ENCODE measurements at regions not wholly inside any gene's neighbourhood (a gene's known extent, or its start where the extent isn't known, plus 50 kb on each side); places are given as distances from the start of the nearest gene placed in this dataset.

- no peaks in the 10 kb centered on the region for H3K9me3 Mint-ChIP-seq (ENCODE audit: unreplicated experiment)
- no peak overlapping the region for H3K4me3 Mint-ChIP-seq (ENCODE audit: unreplicated experiment)
- H3K27me3 Mint-ChIP-seq (ENCODE audit: unreplicated experiment), result peaks cover 5% of the 10 kb centered on the region
- H3K4me1 Mint-ChIP-seq (ENCODE audit: unreplicated experiment), result peaks cover 45% of the 10 kb centered on the region
- no peak overlapping the region for H3K27ac Mint-ChIP-seq (ENCODE audit: unreplicated experiment)
- DNase-seq (ENCODE audit: extremely low spot score, unreplicated experiment), result no peak
- no peak for TF ChIP-seq CTCF (IDR thresholded peaks at IDR 0.05)
- H3K36me3 Mint-ChIP-seq (ENCODE audit: unreplicated experiment), result peaks cover 4% of the 10 kb centered on the region
Measured at GRCh38 chr4:71209161-71209560, 129.7 kb upstream of the SLC4A4 start.

DNA sequence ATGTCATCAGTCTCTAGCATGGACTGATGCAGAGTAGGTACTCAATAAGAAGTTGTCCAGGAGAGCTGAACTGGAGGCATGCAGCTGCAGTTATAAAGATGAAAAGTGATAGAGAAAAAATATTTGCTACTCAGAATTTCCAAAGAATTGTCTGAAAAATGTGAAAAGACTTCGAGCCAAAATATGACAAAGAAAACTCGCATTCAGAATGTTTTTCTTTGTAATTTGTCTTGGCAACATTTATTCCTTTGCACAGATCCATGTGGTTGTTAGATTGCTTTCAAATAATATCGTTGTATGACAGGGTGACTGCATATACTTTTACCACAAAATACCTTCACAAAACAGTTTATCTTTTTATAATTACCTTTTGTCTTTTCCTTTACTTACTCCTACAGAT lies 128.0 kb upstream of the SLC4A4 start:
- Mint-ChIP-seq H3K4me3 (ENCODE audit: unreplicated experiment) (no peak overlapping the region), H3K9me3 (ENCODE audit: unreplicated experiment) (no peaks in the 10 kb centered on the region), H3K4me1 (ENCODE audit: unreplicated experiment) (peaks cover 45% of the 10 kb centered on the region), H3K27me3 (ENCODE audit: unreplicated experiment) (peaks cover 5% of the 10 kb centered on the region), H3K27ac (ENCODE audit: unreplicated experiment) (peak overlapping the region; percentile 21), H3K36me3 (ENCODE audit: unreplicated experiment) (peaks cover 1% of the 10 kb centered on the region)
- DNase-seq (ENCODE audit: extremely low spot score, unreplicated experiment), result no peak
- TF ChIP-seq CTCF (IDR thresholded peaks at IDR 0.05), result no peak

DNA sequence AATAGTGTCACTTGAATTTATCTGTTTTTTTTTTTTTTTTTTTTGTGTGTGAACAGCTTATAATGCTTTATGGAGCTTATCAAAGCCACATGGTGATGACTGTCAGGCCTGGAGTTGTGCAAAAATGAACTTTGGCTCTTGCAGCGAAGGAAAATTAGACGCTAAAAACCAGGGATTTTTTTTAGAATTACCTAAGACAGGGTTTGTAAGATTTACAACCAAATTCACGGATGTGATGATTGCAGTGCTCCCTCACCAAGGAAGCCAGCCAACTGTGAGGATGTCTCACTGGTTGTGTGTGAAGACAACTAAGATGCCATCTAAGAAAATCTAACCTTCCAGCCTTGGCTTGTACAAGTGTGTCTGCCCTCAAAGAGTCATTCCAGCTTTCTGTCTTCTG lies 127.1 kb upstream of the SLC4A4 start:
- no peak for DNase-seq (ENCODE audit: extremely low spot score, unreplicated experiment)
- Mint-ChIP-seq H3K27me3 (ENCODE audit: unreplicated experiment) (peaks cover 5% of the 10 kb centered on the region), H3K4me1 (ENCODE audit: unreplicated experiment) (peaks cover 45% of the 10 kb centered on the region), H3K9me3 (ENCODE audit: unreplicated experiment) (no peaks in the 10 kb centered on the region), H3K4me3 (ENCODE audit: unreplicated experiment) (no peak overlapping the region), H3K36me3 (ENCODE audit: unreplicated experiment) (peaks cover 1% of the 10 kb centered on the region), H3K27ac (ENCODE audit: unreplicated experiment) (no peak overlapping the region)
- TF ChIP-seq CTCF (IDR thresholded peaks at IDR 0.05), result no peak

GRCh38 chr4:71212216-71212615 lies 126.6 kb upstream of the SLC4A4 start:
- H3K27ac Mint-ChIP-seq (ENCODE audit: unreplicated experiment), result peak overlapping the region; percentile 61
- H3K27me3 Mint-ChIP-seq (ENCODE audit: unreplicated experiment), result peaks cover 5% of the 10 kb centered on the region
- no peak for TF ChIP-seq CTCF (IDR thresholded peaks at IDR 0.05)
- no peak for DNase-seq (ENCODE audit: extremely low spot score, unreplicated experiment)
- no peaks in the 10 kb centered on the region for H3K9me3 Mint-ChIP-seq (ENCODE audit: unreplicated experiment)
- H3K4me1 Mint-ChIP-seq (ENCODE audit: unreplicated experiment), result peaks cover 42% of the 10 kb centered on the region
- H3K36me3 Mint-ChIP-seq (ENCODE audit: unreplicated experiment), result peaks cover 1% of the 10 kb centered on the region
- H3K4me3 Mint-ChIP-seq (ENCODE audit: unreplicated experiment), result no peak overlapping the region

GRCh38 chr4:71214578-71214977 lies 124.2 kb upstream of the SLC4A4 start:
- peaks cover 1% of the 10 kb centered on the region for H3K36me3 Mint-ChIP-seq (ENCODE audit: unreplicated experiment)
- peaks cover 38% of the 10 kb centered on the region for H3K4me1 Mint-ChIP-seq (ENCODE audit: unreplicated experiment)
- DNase-seq (ENCODE audit: extremely low spot score, unreplicated experiment), result no peak
- H3K27ac Mint-ChIP-seq (ENCODE audit: unreplicated experiment), result no peak overlapping the region
- H3K27me3 Mint-ChIP-seq (ENCODE audit: unreplicated experiment), result peaks cover 7% of the 10 kb centered on the region
- H3K4me3 Mint-ChIP-seq (ENCODE audit: unreplicated experiment), result no peak overlapping the region
- no peak for TF ChIP-seq CTCF (IDR thresholded peaks at IDR 0.05)
- H3K9me3 Mint-ChIP-seq (ENCODE audit: unreplicated experiment), result no peaks in the 10 kb centered on the region

Data from osteocyte (in vitro differentiated cells).